Liver (tissue), 8 donors: ENCODE measurements at regions not wholly inside any gene's neighbourhood (a gene's known extent, or its start where the extent isn't known, plus 50 kb on each side); places are given as distances from the start of the nearest gene placed in this dataset.

ENCODE experiments used
- DNase-seq: peaks from one replicate; pipeline ENCODE4 v3.0.0-alpha.2; 2017; ENCODE audit warnings: low spot score
- H3K27ac ChIP-seq, 2 donors: one replicate each; pipeline ENCODE4 v1.7.0; 2013; ENCODE audit warnings: inconsistent platforms in 2 of 2, low read length in 2 of 2, control low read depth in 1 of 2, low read depth in 1 of 2, mild to moderate bottlenecking in 1 of 2
- H3K27me3 ChIP-seq, 4 donors: one replicate each; pipeline versions ENCODE4 v1.6.1 to v1.7.0; 2013; ENCODE audit warnings: low read length in 3 of 4, inconsistent platforms in 1 of 4, mild to moderate bottlenecking in 1 of 4, moderate library complexity in 1 of 4; ENCODE audit not compliant: control insufficient read depth in 4 of 4, insufficient read depth in 4 of 4
- H3K36me3 ChIP-seq, 4 donors: one replicate each; pipeline versions ENCODE4 v1.6.1 to v1.7.0; 2013; ENCODE audit warnings: low read length in 3 of 4, mild to moderate bottlenecking in 3 of 4, low read depth in 1 of 4, moderate library complexity in 1 of 4; ENCODE audit not compliant: control insufficient read depth in 4 of 4, insufficient read depth in 3 of 4
- H3K4me1 ChIP-seq, 4 donors: one replicate each; pipeline versions ENCODE4 v1.6.1 to v1.7.0; 2013; ENCODE audit warnings: low read length in 3 of 4, mild to moderate bottlenecking in 3 of 4, moderate library complexity in 1 of 4; ENCODE audit not compliant: control insufficient read depth in 4 of 4, insufficient read depth in 4 of 4
- H3K4me3 ChIP-seq, 3 donors: one replicate each; pipeline versions ENCODE4 v1.6.1 to v1.7.0; 2013; ENCODE audit warnings: low read length in 3 of 3, control low read depth in 1 of 3, low read depth in 1 of 3, mild to moderate bottlenecking in 1 of 3
- H3K9ac ChIP-seq, 2 donors: one replicate each; pipeline ENCODE4 v1.7.0; 2013; ENCODE audit warnings: low read length in 2 of 2, mild to moderate bottlenecking in 2 of 2, moderate library complexity in 2 of 2, control low read depth in 1 of 2, low read depth in 1 of 2
- H3K9me3 ChIP-seq, 4 donors: one replicate each; pipeline versions ENCODE4 v1.6.1 to v1.7.0; 2013; ENCODE audit warnings: low read length in 3 of 4; ENCODE audit not compliant: control insufficient read depth in 4 of 4
- ATF3 ChIP-seq: IDR thresholded peaks from 2 replicates; pipeline ENCODE4 v1.6.1; 2016; ENCODE audit warnings: antibody characterized with exemption
- CTCF ChIP-seq: fragments of 150-350 bp; IDR thresholded peaks from 2 replicates; pipeline ENCODE4 v1.5.1; 2017; ENCODE audit warnings: improper control_type of control experiment, low read depth, low read length; ENCODE audit not compliant: missing input control
- EGR1 ChIP-seq, 2 donors: IDR thresholded peaks; 2 replicates each; pipeline ENCODE4 v1.6.1; 2016 to 2018; ENCODE audit warnings: antibody characterized with exemption in 2 of 2, low read depth in 2 of 2
- FOXA1 ChIP-seq: IDR thresholded peaks from 2 replicates; pipeline ENCODE4 v1.6.1; 2016; ENCODE audit warnings: antibody characterized with exemption
- FOXA2 ChIP-seq: IDR thresholded peaks from 2 replicates; pipeline ENCODE4 v1.6.1; 2016; ENCODE audit warnings: antibody characterized with exemption
- GABPA ChIP-seq, 2 donors: IDR thresholded peaks in 1 of 2; conservative IDR thresholded peaks in 1 of 2; 2 replicates each; pipeline ENCODE4 v1.6.1; 2016; ENCODE audit warnings: antibody characterized with exemption in 2 of 2, mild to moderate bottlenecking in 1 of 2, moderate library complexity in 1 of 2
- HNF4A ChIP-seq, 2 donors: conservative IDR thresholded peaks; 2 replicates each; pipeline ENCODE4 v1.6.1; 2016; ENCODE audit warnings: antibody characterized with exemption in 2 of 2, mild to moderate bottlenecking in 2 of 2
- HNF4G ChIP-seq: IDR thresholded peaks from 2 replicates; pipeline ENCODE4 v1.6.1; 2016; ENCODE audit warnings: antibody characterized with exemption
- JUND ChIP-seq, 2 donors: IDR thresholded peaks; 2 replicates each; pipeline ENCODE4 v1.6.1; 2016; ENCODE audit warnings: antibody characterized with exemption in 2 of 2
- MAX ChIP-seq: IDR thresholded peaks from 2 replicates; pipeline ENCODE4 v1.6.1; 2016; ENCODE audit warnings: antibody characterized with exemption
- NR2F2 ChIP-seq: IDR thresholded peaks from 2 replicates; pipeline ENCODE4 v1.6.1; 2016; ENCODE audit warnings: antibody characterized with exemption
- RAD21 ChIP-seq, 2 donors: IDR thresholded peaks; 2 replicates each; pipeline ENCODE4 v1.6.1; 2016; ENCODE audit warnings: antibody characterized with exemption in 2 of 2, mild to moderate bottlenecking in 2 of 2
- REST ChIP-seq: IDR thresholded peaks from 2 replicates; pipeline ENCODE4 v1.6.1; 2016; ENCODE audit warnings: antibody characterized with exemption, mild to moderate bottlenecking
- RXRA ChIP-seq, 2 donors: IDR thresholded peaks; 2 replicates each; pipeline ENCODE4 v1.6.1; 2017 to 2018; ENCODE audit warnings: antibody characterized with exemption in 2 of 2, mild to moderate bottlenecking in 1 of 2
- SP1 ChIP-seq: IDR thresholded peaks from 2 replicates; pipeline ENCODE4 v1.6.1; 2018; ENCODE audit warnings: antibody characterized with exemption, mild to moderate bottlenecking
- TAF1 ChIP-seq: conservative IDR thresholded peaks from 2 replicates; pipeline ENCODE4 v1.6.1; 2016; ENCODE audit warnings: antibody characterized with exemption, mild to moderate bottlenecking
- YY1 ChIP-seq: IDR thresholded peaks from 2 replicates; pipeline ENCODE4 v1.6.1; 2016; ENCODE audit warnings: antibody characterized with exemption, mild to moderate bottlenecking
- whole genome bisulfite sequencing: extraction: QIAGEN DNeasy Blood & Tissue Kit; methylation state at CpG from one replicate; pipeline ENCODE4 v1.1.7; 2013; 5-methylcytosine and 5-hydroxymethylcytosine counted together
- TF ChIP-seq, protein P1 (sequence below): IDR thresholded peaks from 2 replicates; pipeline ENCODE4 v1.6.1; 2016; ENCODE audit warnings: antibody characterized with exemption
- donor health status: healthy.
- donor health status: healthy.
- donor health status: healthy.
- donor health status: healthy.
- donor health status: healthy.

GRCh38 chr3:156612903-156613302 is 58.0 kb upstream of the SSR3 start:
- H3K4me3 ChIP-seq = no peak overlapping the region
- no peak overlapping the region for H3K27ac ChIP-seq
- no peaks in the 10 kb centered on the region for H3K36me3 ChIP-seq
- H3K27me3 ChIP-seq = no peaks in the 10 kb centered on the region
- TF ChIP-seq NR2F2 = no peak
- TF ChIP-seq FOXA2 = no peak
- no peak for TF ChIP-seq YY1
- no peak for TF ChIP-seq HNF4G
- TF ChIP-seq, protein P1, sequence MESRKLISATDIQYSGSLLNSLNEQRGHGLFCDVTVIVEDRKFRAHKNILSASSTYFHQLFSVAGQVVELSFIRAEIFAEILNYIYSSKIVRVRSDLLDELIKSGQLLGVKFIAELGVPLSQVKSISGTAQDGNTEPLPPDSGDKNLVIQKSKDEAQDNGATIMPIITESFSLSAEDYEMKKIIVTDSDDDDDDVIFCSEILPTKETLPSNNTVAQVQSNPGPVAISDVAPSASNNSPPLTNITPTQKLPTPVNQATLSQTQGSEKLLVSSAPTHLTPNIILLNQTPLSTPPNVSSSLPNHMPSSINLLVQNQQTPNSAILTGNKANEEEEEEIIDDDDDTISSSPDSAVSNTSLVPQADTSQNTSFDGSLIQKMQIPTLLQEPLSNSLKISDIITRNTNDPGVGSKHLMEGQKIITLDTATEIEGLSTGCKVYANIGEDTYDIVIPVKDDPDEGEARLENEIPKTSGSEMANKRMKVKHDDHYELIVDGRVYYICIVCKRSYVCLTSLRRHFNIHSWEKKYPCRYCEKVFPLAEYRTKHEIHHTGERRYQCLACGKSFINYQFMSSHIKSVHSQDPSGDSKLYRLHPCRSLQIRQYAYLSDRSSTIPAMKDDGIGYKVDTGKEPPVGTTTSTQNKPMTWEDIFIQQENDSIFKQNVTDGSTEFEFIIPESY = no peak
- TF ChIP-seq EGR1 (IDR thresholded peaks at IDR 0.05; ENCODE audit: low read depth in 2 of 2) = no peak
- no peak for TF ChIP-seq RAD21 (IDR thresholded peaks at IDR 0.05)
- no peaks in the 10 kb centered on the region for H3K9me3 ChIP-seq
- no peak overlapping the region for H3K9ac ChIP-seq
- DNase-seq = no peak
- no peaks in the 10 kb centered on the region for H3K4me1 ChIP-seq

DNA sequence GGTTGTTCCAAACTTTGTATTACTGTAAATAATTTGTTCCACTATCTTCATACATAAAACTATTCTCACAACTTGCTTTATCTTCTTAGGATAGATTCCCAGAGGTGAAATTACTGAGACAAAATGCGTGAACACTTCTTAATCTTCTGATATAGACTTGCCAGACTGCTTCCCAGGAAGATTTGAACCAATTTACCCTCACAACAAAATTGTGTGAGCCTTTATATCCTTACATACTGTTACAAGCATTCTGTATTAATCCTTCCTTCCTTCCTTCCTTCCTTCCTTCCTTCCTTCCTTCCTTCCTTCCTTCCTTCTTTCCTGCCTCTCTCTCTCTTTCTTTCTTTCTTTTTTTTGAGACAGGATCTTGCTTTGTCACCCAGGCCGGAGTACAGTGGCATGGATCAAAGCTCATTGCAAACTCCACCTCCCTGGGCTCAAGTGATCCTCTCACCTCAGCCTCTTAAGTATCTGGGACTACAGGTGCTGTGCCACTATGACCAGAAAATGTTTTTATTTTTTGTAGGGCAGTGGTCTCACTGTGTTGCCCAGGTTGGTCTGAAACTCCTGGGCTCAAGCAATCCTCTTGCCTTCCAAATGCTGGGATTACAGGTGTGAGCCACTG is 57.1 kb upstream of the SSR3 start:
- TF ChIP-seq CTCF (no peak), RXRA (IDR thresholded peaks at IDR 0.05) (no peak), REST (no peak), HNF4A (conservative IDR thresholded peaks at IDR 0.05) (no peak), FOXA2 (no peak), TAF1 (no peak), ATF3 (no peak), YY1 (no peak), JUND (IDR thresholded peaks at IDR 0.05) (no peak), NR2F2 (no peak), EGR1 (IDR thresholded peaks at IDR 0.05; ENCODE audit: low read depth in 2 of 2) (no peak), RAD21 (IDR thresholded peaks at IDR 0.05) (no peak), SP1 (no peak), MAX (no peak), HNF4G (no peak), FOXA1 (no peak), GABPA (IDR thresholded peaks at IDR 0.05 in 1 of 2, conservative IDR thresholded peaks at IDR 0.05 in 1 of 2) (no peak)
- TF ChIP-seq, protein P1 = no peak
- Histone ChIP-seq H3K27ac (no peak overlapping the region), H3K4me1 (no peaks in the 10 kb centered on the region), H3K9ac (no peak overlapping the region), H3K9me3 (no peaks in the 10 kb centered on the region), H3K27me3 (no peaks in the 10 kb centered on the region), H3K36me3 (no peaks in the 10 kb centered on the region), H3K4me3 (no peak overlapping the region)
- WGBS = 86% methylated on average over 2 of the region's 2 CpGs
- no peak for DNase-seq
